K562 (cell line): ENCODE measurements at regions not wholly inside any gene's neighbourhood (a gene's known extent, or its start where the extent isn't known, plus 50 kb on each side); places are given as distances from the start of the nearest gene placed in this dataset.

Experiments used
- ATAC-seq: fragments of 200-7000 bp; cut with Tn5 transposase; 3 replicates; pipeline ENCODE4 v1.9.1; 2020; ENCODE audit warnings: moderate library complexity
- BruUV-seq: library from RNA; stranded (reverse); fragments of 400-500 nt; replicated peaks from 2 replicates; lab custom pipeline; 2021; lab: Mats Ljungman, UMichigan
- CTCF ChIA-PET: fragments of 300-600 bp; formaldehyde crosslinking; extraction: SDS; loops from one replicate; lab custom pipeline; 2021; ENCODE audit warnings: low intra/inter-chr PET ratio; lab: Yijun Ruan, JAX
- POLR2A ChIA-PET: fragments of 300-600, 350-650 bp; sonication (Branson Sonifier 250); formaldehyde crosslinking; extraction: SDS; loops from one replicate; lab custom pipeline; 2021; ENCODE audit warnings: antibody characterized with exemption, inconsistent platforms; lab: Yijun Ruan, JAX
- DNase-seq, 4 experiments: peaks; one replicate each; pipeline versions ENCODE4 v3.0.0 to v3.0.0-alpha.2; 2011 to 2018; ENCODE audit warnings: low spot score in 3 of 4, mixed read lengths in 3 of 4; ENCODE audit errors: extremely low read depth in 1 of 4
- FAIRE-seq: peaks from 2 replicates; lab custom pipeline; 2011; peaks lifted over from hg19 to GRCh38; lab: Jason Lieb, UNC
- H2AFZ ChIP-seq: 2 replicates; pipeline ENCODE4 v1.6.0; 2011; ENCODE audit warnings: low read depth, low read length, control low read depth, inconsistent platforms
- H3K27ac ChIP-seq: fragments of 200-600 bp; 3 replicates; pipeline ENCODE4 v1.8.0; 2011; ENCODE audit warnings: low read depth, mild to moderate bottlenecking, control low read depth, inconsistent platforms, low read length, moderate library complexity, mixed read lengths; ENCODE audit errors: extremely low read depth
- H3K27me3 ChIP-seq, 2 experiments: fragments of 300-600 bp in 1 of 2; 2 replicates in 1 of 2; 3 replicates in 1 of 2; pipeline versions ENCODE4 v1.6.0 to v1.8.0; 2011; ENCODE audit warnings: inconsistent platforms in 2 of 2, low read length in 2 of 2, mild to moderate bottlenecking in 1 of 2, mixed read lengths in 1 of 2, moderate library complexity in 1 of 2; ENCODE audit not compliant: control insufficient read depth in 2 of 2, insufficient read depth in 2 of 2
- H3K36me3 ChIP-seq: fragments of 300-600 bp; 3 replicates; pipeline ENCODE4 v1.8.0; 2011; ENCODE audit warnings: mild to moderate bottlenecking, low read length, inconsistent platforms; ENCODE audit not compliant: control insufficient read depth, insufficient read depth
- H3K4me1 ChIP-seq, 2 experiments: fragments of 200-600 bp in 1 of 2; replicated peaks in 1 of 2; 2 replicates in 1 of 2; 3 replicates in 1 of 2; pipeline versions ENCODE4 v1.5.1 to v1.8.0; 2011; ENCODE audit warnings: inconsistent platforms in 2 of 2, low read length in 2 of 2, mild to moderate bottlenecking in 1 of 2, mixed read lengths in 1 of 2, moderate library complexity in 1 of 2; ENCODE audit not compliant: control insufficient read depth in 2 of 2, insufficient read depth in 2 of 2
- H3K4me2 ChIP-seq: 2 replicates; pipeline ENCODE4 v1.6.1; 2011; ENCODE audit warnings: low read length, control low read depth, inconsistent platforms, mixed read lengths; ENCODE audit not compliant: insufficient read depth
- H3K4me3 ChIP-seq: fragments of 200-600 bp; sonication (generic), shearing (Covaris generic); 2 replicates; pipeline ENCODE4 v1.5.1; 2016; ENCODE audit warnings: control low read depth, inconsistent platforms
- H3K79me2 ChIP-seq: fragments of 200-600 bp; 3 replicates; pipeline ENCODE4 v1.8.0; 2011; ENCODE audit warnings: low read length, inconsistent platforms; ENCODE audit not compliant: control insufficient read depth, insufficient read depth
- H3K9ac ChIP-seq, 2 experiments: 2 replicates each; pipeline versions ENCODE4 v1.6.0 to v1.6.1; 2011; ENCODE audit warnings: low read depth in 2 of 2, low read length in 2 of 2, control low read depth in 1 of 2, inconsistent platforms in 1 of 2, mild to moderate bottlenecking in 1 of 2, mixed read lengths in 1 of 2; ENCODE audit not compliant: insufficient read depth in 1 of 2
- H3K9me1 ChIP-seq: one replicate; pipeline ENCODE4 v1.6.0; 2011; ENCODE audit warnings: inconsistent platforms, mild to moderate bottlenecking, low read length, moderate library complexity; ENCODE audit not compliant: control insufficient read depth, insufficient read depth
- H3K9me3 ChIP-seq: replicated peaks from 2 replicates; pipeline ENCODE4 v1.5.1; 2011; ENCODE audit warnings: low read depth, low read length, inconsistent platforms; ENCODE audit not compliant: control insufficient read depth, insufficient read depth
- H4K20me1 ChIP-seq: replicated peaks from 2 replicates; pipeline ENCODE4 v1.6.1; 2011; ENCODE audit warnings: low read length, inconsistent platforms, mixed read lengths; ENCODE audit not compliant: control insufficient read depth, insufficient read depth
- CGGBP1 ChIP-seq: fragments of 250-450 bp; sonication (Bioruptor Pico); IDR thresholded peaks from 2 replicates; pipeline ENCODE4 v1.9.0; 2021; ENCODE audit warnings: mild to moderate bottlenecking
- CREBBP ChIP-seq: IDR thresholded peaks from one replicate; pipeline ENCODE4 v1.6.1; 2012; ENCODE audit warnings: low read depth, mild to moderate bottlenecking, control low read depth, inconsistent platforms, low read length
- CTCF ChIP-seq, 3 experiments: IDR thresholded peaks in 2 of 3; conservative IDR thresholded peaks in 1 of 3; 2 replicates each; pipeline ENCODE4 v1.5.1; 2011 to 2012; ENCODE audit warnings: low read length in 3 of 3, mild to moderate bottlenecking in 3 of 3, control low read depth in 2 of 3, improper control_type of control experiment in 1 of 3, inconsistent platforms in 1 of 3, low read depth in 1 of 3, mixed read lengths in 1 of 3, moderate library complexity in 1 of 3; ENCODE audit not compliant: insufficient read depth in 2 of 3
- DLX4 ChIP-seq: fragments of 250-450 bp; sonication (Bioruptor Pico); IDR thresholded peaks from 2 replicates; pipeline ENCODE4 v1.6.1; 2021; ENCODE audit warnings: mild to moderate bottlenecking
- IRF2 ChIP-seq: sonication (generic); formaldehyde crosslinking; IDR thresholded peaks from 2 replicates; pipeline ENCODE4 v1.8.1; 2022; ENCODE audit warnings: mild to moderate bottlenecking, missing genetic modification reagents
- PCBP1 ChIP-seq: fragments of 200-400 bp; formaldehyde crosslinking; IDR thresholded peaks from 2 replicates; pipeline ENCODE4 v1.6.1; 2018; ENCODE audit warnings: mild to moderate bottlenecking, low read depth, low read length; ENCODE audit not compliant: poor library complexity, severe bottlenecking
- PRMT5 ChIP-seq: sonication (generic); formaldehyde crosslinking; IDR thresholded peaks from 2 replicates; pipeline ENCODE4 v1.5.0; 2020; ENCODE audit warnings: missing genetic modification reagents
- PTRF ChIP-seq: fragments of 450-650 bp; IDR thresholded peaks from 2 replicates; pipeline ENCODE4 v1.6.1; 2016; ENCODE audit warnings: mild to moderate bottlenecking, missing genetic modification characterization, missing compliant biosample characterization
- SMARCE1 ChIP-seq: fragments of 450-650 bp; IDR thresholded peaks from 2 replicates; pipeline ENCODE4 v1.7.1; 2016; ENCODE audit warnings: mild to moderate bottlenecking
- SPI1 ChIP-seq: IDR thresholded peaks from 2 replicates; pipeline ENCODE4 v1.6.1; 2011; ENCODE audit warnings: low read depth, low read length, control low read depth, borderline replicate concordance
- XRCC4 ChIP-seq: IDR thresholded peaks from one replicate; pipeline ENCODE4 v1.6.1; 2011; ENCODE audit not compliant: insufficient read depth, insufficient read length; ENCODE audit errors: extremely low read depth
- ZC3H11A ChIP-seq: IDR thresholded peaks from 2 replicates; pipeline ENCODE4 v1.6.1; 2012; ENCODE audit warnings: low read depth, low read length, improper control_type of control experiment
- ZNF431 ChIP-seq: sonication (generic); formaldehyde crosslinking; IDR thresholded peaks from 2 replicates; pipeline ENCODE4 v1.8.0; 2022; ENCODE audit warnings: mild to moderate bottlenecking, missing genetic modification reagents
- WGBS: fragments of 100-300 bp; shearing (Covaris generic); methylation state at CpG from one replicate; pipeline ENCODE4 v1.1.6; 2016; ENCODE audit warnings: low coverage, mixed read lengths; ENCODE audit not compliant: insufficient coverage; ENCODE audit errors: missing lambda C conversion rate; 5-methylcytosine and 5-hydroxymethylcytosine counted together
- in situ Hi-C: fragments of 300-500 bp; cut with MboI; formaldehyde crosslinking; loops from 4 replicates; pipeline ENCODE4 v1.15.0; 2018; ENCODE audit warnings: inconsistent platforms, mixed read lengths
- intact Hi-C: fragments of 100-400 bp; cut with micrococcal nuclease; formaldehyde crosslinking; loops from 2 replicates; pipeline ENCODE4 v1.14.2; 2022

GRCh38 chr2:16118611-16119590 lies 178.6 kb downstream of the MYCN start:
- no peaks in the 10 kb centered on the region for H3K9me3 ChIP-seq
- intact Hi-C loops: no loop called here
- H3K27ac ChIP-seq: no peak overlapping the region
- H4K20me1 ChIP-seq: no peaks in the 10 kb centered on the region
- no peaks in the 10 kb centered on the region for H3K4me1 ChIP-seq
- TF ChIP-seq PTRF (tag) (no peak), XRCC4 (no peak), ZC3H11A (no peak), SMARCE1 (no peak), SPI1 (no peak), DLX4 (CRISPR knock-in tag) (no peak), IRF2 (CRISPR knock-in tag) (no peak), ZNF431 (CRISPR knock-in tag) (no peak), CGGBP1 (no peak), CTCF (IDR thresholded peaks at IDR 0.05 in 2 of 3, conservative IDR thresholded peaks at IDR 0.05 in 1 of 3; ENCODE audit: insufficient read depth in 2 of 3, low read depth in 1 of 3, low read length in 3 of 3) (no peak), PCBP1 (no peak), CREBBP (no peak), PRMT5 (no peak)
- TF ChIP-seq, all 486 proteins: peak for 0
- BruUV-seq: no TSS peak
- FAIRE-seq (no peak), ATAC-seq (no peak), DNase-seq (no peak)
- H2AFZ ChIP-seq: no peak overlapping the region
- H3K4me2 ChIP-seq: no peak overlapping the region
- ChIA-PET CTCF (no interaction called here), POLR2A (no interaction called here)
- no peak overlapping the region for H3K4me3 ChIP-seq
- in situ Hi-C loops: no loop called here
- no peak overlapping the region for H3K9ac ChIP-seq
- no peaks in the 10 kb centered on the region for H3K36me3 ChIP-seq
- H3K27me3 ChIP-seq: no peaks in the 10 kb centered on the region; a peak in 1 of 5 replicates
- H3K79me2 ChIP-seq: no peaks in the 10 kb centered on the region
- H3K9me1 ChIP-seq: no peaks in the 10 kb centered on the region
- 2% methylated on average over 5 of the region's 5 CpGs for WGBS
